WTC11 (cell line): ENCODE measurements at regions not wholly inside any gene's neighbourhood (a gene's known extent, or its start where the extent isn't known, plus 50 kb on each side); places are given as distances from the start of the nearest gene placed in this dataset.
"Not testable (repeated sequence)": the region's sequence is repeated elsewhere in the genome, so short reads cannot be mapped to it uniquely, and the experiment has no call there.

Experiments
- ATAC-seq: fragments of 200-7000 bp; cut with Tn5 transposase; 2 replicates; pipeline ENCODE4 v1.10.0; 2021; ENCODE audit warnings: mild to moderate bottlenecking, moderate library complexity
- CTCF ChIA-PET: fragments of 300-600 bp; sonication (Branson Sonifier 250); formaldehyde crosslinking; loops from one replicate; lab custom pipeline; 2021; ENCODE audit warnings: antibody characterized with exemption; lab: Charles Lee
- POLR2A ChIA-PET: fragments of 350-600 bp; sonication (Branson Sonifier 250); formaldehyde crosslinking; loops from one replicate; lab custom pipeline; 2021; ENCODE audit warnings: antibody characterized with exemption; lab: Charles Lee
- DNase-seq: peaks from one replicate; pipeline ENCODE4 v3.0.0; 2021; ENCODE audit warnings: low spot score
- H3K27ac Mint-ChIP-seq: 2 replicates; pipeline ENCODE4 v1.8.0; 2021; ENCODE audit warnings: mixed read lengths
- H3K27me3 Mint-ChIP-seq: 2 replicates; pipeline ENCODE4 v1.8.0; 2021; ENCODE audit warnings: low read depth, mild to moderate bottlenecking, moderate library complexity, mixed read lengths
- H3K36me3 Mint-ChIP-seq: 2 replicates; pipeline ENCODE4 v1.8.0; 2021; ENCODE audit warnings: mixed read lengths
- H3K4me1 Mint-ChIP-seq: 2 replicates; pipeline ENCODE4 v1.8.0; 2022; ENCODE audit warnings: mixed read lengths
- H3K4me3 Mint-ChIP-seq: 2 replicates; pipeline ENCODE4 v1.8.0; 2021; ENCODE audit warnings: mild to moderate bottlenecking, moderate library complexity, mixed read lengths
- H3K9me3 Mint-ChIP-seq: 2 replicates; pipeline ENCODE4 v1.8.0; 2021; ENCODE audit warnings: mixed read lengths
- CBFB ChIP-seq: sonication (generic); formaldehyde crosslinking; IDR thresholded peaks from 2 replicates; pipeline ENCODE4 v1.8.1; 2022; ENCODE audit warnings: mild to moderate bottlenecking, low read depth, missing genetic modification reagents
- CREM ChIP-seq: sonication (generic); formaldehyde crosslinking; IDR thresholded peaks from 2 replicates; pipeline ENCODE4 v1.8.1; 2022; ENCODE audit warnings: mild to moderate bottlenecking, missing genetic modification reagents, moderate library complexity
- FOXJ3 ChIP-seq: sonication (generic); formaldehyde crosslinking; IDR thresholded peaks from 2 replicates; pipeline ENCODE4 v1.9.0; 2021; ENCODE audit warnings: missing genetic modification reagents, mild to moderate bottlenecking, borderline replicate concordance
- GRHL2 ChIP-seq: fragments of 250-450 bp; sonication (Bioruptor Pico); IDR thresholded peaks from 2 replicates; pipeline ENCODE4 v1.8.0; 2022; ENCODE audit warnings: mild to moderate bottlenecking, moderate library complexity; ENCODE audit not compliant: insufficient replicate concordance, severe bottlenecking
- MXD4 ChIP-seq: fragments of 250-450 bp; sonication (Bioruptor Pico); IDR thresholded peaks from 2 replicates; pipeline ENCODE4 v1.8.0; 2021; ENCODE audit warnings: mild to moderate bottlenecking, moderate library complexity, borderline replicate concordance
- MYBL2 ChIP-seq: sonication (generic); formaldehyde crosslinking; IDR thresholded peaks from 2 replicates; pipeline ENCODE4 v1.8.1; 2023; ENCODE audit warnings: mild to moderate bottlenecking, moderate library complexity, missing genetic modification reagents
- NFYB ChIP-seq: sonication (generic); formaldehyde crosslinking; conservative IDR thresholded peaks from 2 replicates; pipeline ENCODE4 v1.8.0; 2022; ENCODE audit warnings: low read depth, missing genetic modification reagents
- OVOL2 ChIP-seq: fragments of 250-450 bp; sonication (Bioruptor Pico); IDR thresholded peaks from 2 replicates; pipeline ENCODE4 v1.9.0; 2021; ENCODE audit warnings: mild to moderate bottlenecking, borderline replicate concordance
- TEAD1 ChIP-seq: sonication (generic); formaldehyde crosslinking; IDR thresholded peaks from 2 replicates; pipeline ENCODE4 v1.8.0; 2022; ENCODE audit warnings: mild to moderate bottlenecking, missing genetic modification reagents
- TEAD4 ChIP-seq: sonication (generic); formaldehyde crosslinking; IDR thresholded peaks from 2 replicates; pipeline ENCODE4 v1.8.0; 2022; ENCODE audit warnings: mild to moderate bottlenecking, missing genetic modification reagents
- ZNF263 ChIP-seq: sonication (generic); formaldehyde crosslinking; IDR thresholded peaks from 2 replicates; pipeline ENCODE4 v1.8.1; 2022; ENCODE audit warnings: low read depth, mild to moderate bottlenecking, moderate library complexity, missing genetic modification reagents
- TF ChIP-seq, protein P1 (sequence below): sonication (generic); formaldehyde crosslinking; IDR thresholded peaks from 2 replicates; pipeline ENCODE4 v1.8.0; 2022; ENCODE audit warnings: missing genetic modification reagents
- TF ChIP-seq, protein P2 (sequence below): fragments of 250-450 bp; sonication (Bioruptor Pico); IDR thresholded peaks from 2 replicates; pipeline ENCODE4 v1.9.0; 2021; ENCODE audit warnings: moderate library complexity, mild to moderate bottlenecking, inconsistent platforms, borderline replicate concordance
- TF ChIP-seq, protein P3 (sequence below): sonication (generic); formaldehyde crosslinking; conservative IDR thresholded peaks from 2 replicates; pipeline ENCODE4 v1.8.1; 2023; ENCODE audit warnings: mild to moderate bottlenecking, low read depth, missing genetic modification reagents, moderate library complexity

DNA sequence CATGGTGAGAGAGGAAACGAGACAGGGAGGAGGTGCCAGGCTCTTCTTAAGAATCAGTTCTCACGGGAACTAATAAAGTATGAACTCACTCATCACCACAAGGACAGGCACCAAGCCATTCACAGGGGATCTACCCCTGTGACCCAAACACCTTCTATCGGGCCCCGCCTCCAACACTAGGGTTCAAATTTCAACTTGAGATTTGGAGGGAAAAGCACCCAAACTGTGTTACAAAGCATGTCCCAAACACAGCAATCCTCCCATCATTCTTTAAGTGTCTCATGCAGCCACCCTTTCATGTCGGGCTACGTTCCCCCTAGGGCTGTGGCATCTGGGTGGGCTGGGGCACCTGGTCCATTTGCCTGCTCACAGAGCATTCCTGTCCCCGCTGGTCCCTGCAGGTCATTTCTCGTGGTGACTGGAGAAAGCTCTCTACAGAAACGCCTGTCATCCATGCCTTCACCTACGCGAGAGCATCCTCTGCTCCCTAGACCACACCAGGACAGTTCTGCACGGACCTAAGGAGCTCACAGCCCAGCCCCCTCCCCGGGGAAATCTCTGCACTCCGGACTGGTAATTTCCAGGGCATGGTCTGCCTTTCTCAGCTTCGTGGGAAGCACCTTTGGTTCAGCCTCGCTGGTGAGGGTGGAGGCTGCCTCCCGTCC lies 79.6 kb downstream of the TTLL2 start (continued):
- TF ChIP-seq, protein P1, sequence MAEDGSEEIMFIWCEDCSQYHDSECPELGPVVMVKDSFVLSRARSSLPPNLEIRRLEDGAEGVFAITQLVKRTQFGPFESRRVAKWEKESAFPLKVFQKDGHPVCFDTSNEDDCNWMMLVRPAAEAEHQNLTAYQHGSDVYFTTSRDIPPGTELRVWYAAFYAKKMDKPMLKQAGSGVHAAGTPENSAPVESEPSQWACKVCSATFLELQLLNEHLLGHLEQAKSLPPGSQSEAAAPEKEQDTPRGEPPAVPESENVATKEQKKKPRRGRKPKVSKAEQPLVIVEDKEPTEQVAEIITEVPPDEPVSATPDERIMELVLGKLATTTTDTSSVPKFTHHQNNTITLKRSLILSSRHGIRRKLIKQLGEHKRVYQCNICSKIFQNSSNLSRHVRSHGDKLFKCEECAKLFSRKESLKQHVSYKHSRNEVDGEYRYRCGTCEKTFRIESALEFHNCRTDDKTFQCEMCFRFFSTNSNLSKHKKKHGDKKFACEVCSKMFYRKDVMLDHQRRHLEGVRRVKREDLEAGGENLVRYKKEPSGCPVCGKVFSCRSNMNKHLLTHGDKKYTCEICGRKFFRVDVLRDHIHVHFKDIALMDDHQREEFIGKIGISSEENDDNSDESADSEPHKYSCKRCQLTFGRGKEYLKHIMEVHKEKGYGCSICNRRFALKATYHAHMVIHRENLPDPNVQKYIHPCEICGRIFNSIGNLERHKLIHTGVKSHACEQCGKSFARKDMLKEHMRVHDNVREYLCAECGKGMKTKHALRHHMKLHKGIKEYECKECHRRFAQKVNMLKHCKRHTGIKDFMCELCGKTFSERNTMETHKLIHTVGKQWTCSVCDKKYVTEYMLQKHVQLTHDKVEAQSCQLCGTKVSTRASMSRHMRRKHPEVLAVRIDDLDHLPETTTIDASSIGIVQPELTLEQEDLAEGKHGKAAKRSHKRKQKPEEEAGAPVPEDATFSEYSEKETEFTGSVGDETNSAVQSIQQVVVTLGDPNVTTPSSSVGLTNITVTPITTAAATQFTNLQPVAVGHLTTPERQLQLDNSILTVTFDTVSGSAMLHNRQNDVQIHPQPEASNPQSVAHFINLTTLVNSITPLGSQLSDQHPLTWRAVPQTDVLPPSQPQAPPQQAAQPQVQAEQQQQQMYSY = no peak
- TF ChIP-seq CBFB (no peak), OVOL2 (no peak), CREM (no peak), MXD4 (CRISPR knock-in tag) (no peak), TEAD1 (CRISPR knock-in tag) (no peak)

DNA sequence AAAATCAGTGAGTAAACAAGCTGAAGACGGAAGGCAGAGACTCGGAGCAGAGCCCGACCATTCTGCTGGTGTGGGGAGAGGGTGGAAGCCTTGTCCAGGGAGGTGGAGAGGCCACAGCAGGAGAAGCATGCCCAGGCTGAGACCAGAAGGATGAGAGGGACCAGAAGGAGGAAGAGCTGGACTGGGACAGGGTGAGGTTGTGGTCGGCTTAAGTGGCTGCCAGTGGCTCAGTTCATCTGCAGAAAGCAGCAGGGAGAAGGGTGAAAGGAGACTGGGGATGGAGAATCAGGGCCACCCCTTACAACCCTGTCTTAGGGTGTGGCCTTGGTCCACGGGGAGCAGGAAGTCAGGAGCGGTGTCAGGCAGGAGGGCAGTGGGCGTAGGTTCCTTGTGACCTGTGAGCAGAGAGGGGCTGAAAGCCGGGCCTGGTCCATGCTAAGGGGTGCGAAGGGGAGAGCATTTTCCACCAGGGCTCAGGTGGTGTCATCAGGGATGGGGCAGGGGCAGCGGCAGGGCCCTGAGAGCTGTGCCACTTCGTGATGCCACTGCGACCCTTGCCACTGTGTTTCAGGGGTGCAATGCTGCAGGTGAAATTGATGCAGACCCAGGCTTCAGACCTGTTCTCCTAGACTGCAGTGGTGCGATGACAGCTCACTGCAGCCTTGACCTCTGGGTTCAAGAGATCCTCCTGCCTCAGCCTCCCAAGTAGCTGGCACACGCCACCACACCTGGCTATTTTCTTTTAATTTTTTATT lies 81.1 kb downstream of the TTLL2 start:
- ATAC-seq (no peak), DNase-seq (no peak)
- Mint-ChIP-seq H3K4me1 (peaks cover 39% of the 10 kb centered on the region), H3K36me3 (no peaks in the 10 kb centered on the region), H3K27me3 (no peaks in the 10 kb centered on the region; the same call in 1 of the 2 replicates), H3K9me3 (no peaks in the 10 kb centered on the region), H3K4me3 (no peak overlapping the region), H3K27ac (peak overlapping the region; percentile 54; the same call in 1 of the 2 replicates)
- CTCF ChIA-PET = no interaction called here
- TF ChIP-seq ZNF263 (CRISPR knock-in tag) = no peak
- no peak for TF ChIP-seq MYBL2 (CRISPR knock-in tag)
- no peak for TF ChIP-seq NFYB
- TF ChIP-seq, protein P2, sequence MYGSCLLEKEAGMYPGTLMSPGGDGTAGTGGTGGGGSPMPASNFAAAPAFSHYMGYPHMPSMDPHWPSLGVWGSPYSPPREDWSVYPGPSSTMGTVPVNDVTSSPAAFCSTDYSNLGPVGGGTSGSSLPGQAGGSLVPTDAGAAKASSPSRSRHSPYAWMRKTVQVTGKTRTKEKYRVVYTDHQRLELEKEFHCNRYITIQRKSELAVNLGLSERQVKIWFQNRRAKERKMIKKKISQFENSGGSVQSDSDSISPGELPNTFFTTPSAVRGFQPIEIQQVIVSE (CRISPR knock-in tag) = no peak
- no peak for TF ChIP-seq FOXJ3 (CRISPR knock-in tag)
- TF ChIP-seq, protein P3, sequence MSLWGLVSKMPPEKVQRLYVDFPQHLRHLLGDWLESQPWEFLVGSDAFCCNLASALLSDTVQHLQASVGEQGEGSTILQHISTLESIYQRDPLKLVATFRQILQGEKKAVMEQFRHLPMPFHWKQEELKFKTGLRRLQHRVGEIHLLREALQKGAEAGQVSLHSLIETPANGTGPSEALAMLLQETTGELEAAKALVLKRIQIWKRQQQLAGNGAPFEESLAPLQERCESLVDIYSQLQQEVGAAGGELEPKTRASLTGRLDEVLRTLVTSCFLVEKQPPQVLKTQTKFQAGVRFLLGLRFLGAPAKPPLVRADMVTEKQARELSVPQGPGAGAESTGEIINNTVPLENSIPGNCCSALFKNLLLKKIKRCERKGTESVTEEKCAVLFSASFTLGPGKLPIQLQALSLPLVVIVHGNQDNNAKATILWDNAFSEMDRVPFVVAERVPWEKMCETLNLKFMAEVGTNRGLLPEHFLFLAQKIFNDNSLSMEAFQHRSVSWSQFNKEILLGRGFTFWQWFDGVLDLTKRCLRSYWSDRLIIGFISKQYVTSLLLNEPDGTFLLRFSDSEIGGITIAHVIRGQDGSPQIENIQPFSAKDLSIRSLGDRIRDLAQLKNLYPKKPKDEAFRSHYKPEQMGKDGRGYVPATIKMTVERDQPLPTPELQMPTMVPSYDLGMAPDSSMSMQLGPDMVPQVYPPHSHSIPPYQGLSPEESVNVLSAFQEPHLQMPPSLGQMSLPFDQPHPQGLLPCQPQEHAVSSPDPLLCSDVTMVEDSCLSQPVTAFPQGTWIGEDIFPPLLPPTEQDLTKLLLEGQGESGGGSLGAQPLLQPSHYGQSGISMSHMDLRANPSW = no peak
- no peak for TF ChIP-seq TEAD4 (CRISPR knock-in tag)
- TF ChIP-seq GRHL2 (CRISPR knock-in tag) = no peak
- TF ChIP-seq, all 79 proteins: peak for 0
- POLR2A ChIA-PET = no interaction called here

DNA sequence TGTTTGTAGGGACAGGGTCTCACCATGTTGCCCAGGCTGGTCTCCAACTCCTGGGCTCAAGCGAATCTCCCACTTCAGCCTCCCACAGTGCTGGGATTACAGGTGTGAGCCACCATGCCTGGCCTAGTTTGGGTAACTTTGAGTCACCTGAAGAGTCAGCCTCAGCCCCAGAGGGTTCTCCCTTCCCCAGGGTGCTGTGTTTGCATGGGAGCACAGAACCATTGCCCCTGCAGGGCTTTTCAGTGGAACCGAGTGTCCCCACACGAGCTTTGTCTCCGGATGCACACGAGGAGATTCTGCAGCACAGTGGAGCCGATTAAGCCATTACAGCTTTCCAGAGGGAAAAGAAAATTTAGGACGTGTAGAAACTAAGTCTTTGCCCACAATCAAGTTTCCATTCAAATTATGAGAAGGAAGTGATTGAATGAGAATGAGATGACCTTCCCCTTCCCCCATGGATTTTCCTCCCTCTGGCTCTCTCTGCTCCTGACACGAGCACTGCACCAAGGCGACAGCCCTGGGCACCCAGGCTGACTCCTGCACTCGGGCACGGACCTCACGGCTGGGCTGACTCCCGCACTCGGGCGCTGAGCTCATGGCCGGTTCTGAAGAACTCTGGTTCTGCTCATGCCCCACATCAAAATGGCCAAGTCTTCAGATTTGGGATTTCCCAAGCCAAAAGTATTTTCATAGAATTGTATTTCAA lies 81.8 kb downstream of the TTLL2 start:
- POLR2A ChIA-PET, ATAC-seq: not testable (repeated sequence)

More for the DNA sequence above, 81.8 kb downstream of the TTLL2 start:
- H3K36me3 Mint-ChIP-seq, DNase-seq, H3K27ac Mint-ChIP-seq, H3K4me3 Mint-ChIP-seq, H3K9me3 Mint-ChIP-seq, H3K27me3 Mint-ChIP-seq, CTCF ChIA-PET: not testable (repeated sequence)
- peaks cover 36% of the 10 kb centered on the region for H3K4me1 Mint-ChIP-seq
